HCT116 (cell line): ENCODE measurements at regions not wholly inside any gene's neighbourhood (a gene's known extent, or its start where the extent isn't known, plus 50 kb on each side); places are given as distances from the start of the nearest gene placed in this dataset.

Experiments used
- ATAC-seq: fragments of 200-7000 bp; cut with Tn5 transposase; 2 replicates; pipeline ENCODE4 v1.9.1; 2020; ENCODE audit warnings: mild to moderate bottlenecking, moderate library complexity
- BruUV-seq: library from RNA; stranded (reverse); fragments of 400-500 nt; replicated peaks from 2 replicates; lab custom pipeline; 2021; lab: Mats Ljungman, UMichigan
- CTCF ChIA-PET: fragments of 300-600 bp; sonication (Branson Sonifier 250); formaldehyde crosslinking; loops from one replicate; lab custom pipeline; 2021; ENCODE audit warnings: antibody characterized with exemption; lab: Charles Lee
- POLR2A ChIA-PET: fragments of 300-600, 350-600 bp; sonication (Branson Sonifier 250); formaldehyde crosslinking; loops from one replicate; lab custom pipeline; 2021; ENCODE audit warnings: antibody characterized with exemption; lab: Charles Lee
- RAD21 ChIA-PET, 2 experiments: fragments of 300-600 bp; sonication (Branson Sonifier 250); formaldehyde crosslinking; loops; one replicate each; lab custom pipeline; 2023; ENCODE audit warnings: low total read pairs in 2 of 2; ENCODE audit not compliant: uncharacterized antibody in 2 of 2, unreplicated experiment in 2 of 2, low non-redundant PET in 1 of 2; lab: Charles Lee
- DNase-seq: peaks from one replicate; pipeline ENCODE4 v3.0.0-alpha.2; 2010; ENCODE audit warnings: low read depth, low spot score
- H2AFZ ChIP-seq: fragments of 200-600 bp; shearing (Covaris generic), sonication (generic); 2 replicates; pipeline ENCODE4 v1.6.1; 2017; ENCODE audit warnings: low read depth, mixed run types, mixed read lengths, antibody characterized with exemption, low read length; ENCODE audit not compliant: poor library complexity, severe bottlenecking
- H3K27ac ChIP-seq: 2 replicates; pipeline ENCODE4 v1.5.1; 2012; ENCODE audit warnings: low read depth, low read length
- H3K27me3 ChIP-seq: fragments of 200-600 bp; sonication (generic); 2 replicates; pipeline ENCODE4 v1.6.1; 2016; ENCODE audit warnings: mixed run types, low read length, mixed read lengths; ENCODE audit not compliant: insufficient read depth
- H3K36me3 ChIP-seq, 2 experiments: fragments of 200-500 bp in 1 of 2; fragments of 200-600 bp in 1 of 2; sonication (Bioruptor generic) in 1 of 2; sonication (generic) in 1 of 2; 2 replicates each; pipeline versions ENCODE4 v1.5.1 to v1.6.1; 2014 to 2016; ENCODE audit warnings: low read length in 2 of 2, inconsistent platforms in 1 of 2, mixed read lengths in 1 of 2, mixed run types in 1 of 2; ENCODE audit not compliant: insufficient read depth in 2 of 2, control insufficient read depth in 1 of 2
- H3K4me1 ChIP-seq, 2 experiments: fragments of 200-600 bp in 1 of 2; sonication (generic) in 1 of 2; 2 replicates each; pipeline versions ENCODE4 v1.5.1 to v1.6.1; 2012 to 2017; ENCODE audit warnings: low read length in 2 of 2, inconsistent platforms in 1 of 2, mild to moderate bottlenecking in 1 of 2, mixed read lengths in 1 of 2, mixed run types in 1 of 2, moderate library complexity in 1 of 2; ENCODE audit not compliant: insufficient read depth in 2 of 2, control insufficient read depth in 1 of 2
- H3K4me2 ChIP-seq: fragments of 200-600 bp; sonication (generic); 2 replicates; pipeline ENCODE4 v1.6.1; 2017; ENCODE audit warnings: mixed run types, low read length, mixed read lengths
- H3K4me3 ChIP-seq, 2 experiments: fragments of 200-600 bp in 1 of 2; sonication (generic) in 1 of 2; replicated peaks in 1 of 2; 2 replicates each; pipeline ENCODE4 v1.5.1; 2011 to 2016; ENCODE audit warnings: low read length in 2 of 2, control low read depth in 1 of 2, low read depth in 1 of 2, mild to moderate bottlenecking in 1 of 2, mixed read lengths in 1 of 2, mixed run types in 1 of 2
- H3K79me2 ChIP-seq: fragments of 200-600 bp; sonication (generic); 2 replicates; pipeline ENCODE4 v1.6.1; 2017; ENCODE audit warnings: mild to moderate bottlenecking, mixed run types, low read length, moderate library complexity, mixed read lengths; ENCODE audit not compliant: insufficient read depth
- H3K9ac ChIP-seq: fragments of 200-600 bp; sonication (generic); 2 replicates; pipeline ENCODE4 v1.6.1; 2016; ENCODE audit warnings: low read length, mixed read lengths
- H3K9me2 ChIP-seq: fragments of 200-600 bp; sonication (generic), shearing (Covaris generic); 2 replicates; pipeline ENCODE4 v1.6.1; 2017; ENCODE audit warnings: mixed run types, mild to moderate bottlenecking, moderate library complexity; ENCODE audit not compliant: insufficient read depth
- H3K9me3 ChIP-seq, 2 experiments: fragments of 200-500 bp in 1 of 2; fragments of 200-600 bp in 1 of 2; sonication (Bioruptor generic) in 1 of 2; sonication (generic) in 1 of 2; 2 replicates each; pipeline ENCODE4 v1.6.1; 2014 to 2017; ENCODE audit warnings: low read length in 2 of 2, mixed read lengths in 2 of 2, inconsistent platforms in 1 of 2, low read depth in 1 of 2, mild to moderate bottlenecking in 1 of 2, mixed run types in 1 of 2, moderate library complexity in 1 of 2; ENCODE audit not compliant: control insufficient read depth in 1 of 2, insufficient read depth in 1 of 2
- H4K20me1 ChIP-seq: fragments of 200-600 bp; sonication (generic), shearing (Covaris generic); 2 replicates; pipeline ENCODE4 v1.6.1; 2017; ENCODE audit warnings: mixed run types, mild to moderate bottlenecking, moderate library complexity; ENCODE audit not compliant: insufficient read depth
- ATF3 ChIP-seq: IDR thresholded peaks from 2 replicates; pipeline ENCODE4 v1.6.1; 2012
- CEBPB ChIP-seq: IDR thresholded peaks from 2 replicates; pipeline ENCODE4 v1.6.1; 2012; ENCODE audit warnings: low read depth
- CTCF ChIP-seq, 3 experiments: fragments of 200-600 bp in 1 of 3; sonication (generic) in 1 of 3; IDR thresholded peaks in 2 of 3; conservative IDR thresholded peaks in 1 of 3; 2 replicates each; pipeline ENCODE4 v1.5.1; 2012 to 2017; ENCODE audit warnings: low read depth in 2 of 3, low read length in 2 of 3, antibody characterized with exemption in 1 of 3, borderline replicate concordance in 1 of 3, control low read depth in 1 of 3, mild to moderate bottlenecking in 1 of 3, mixed read lengths in 1 of 3, mixed run types in 1 of 3, moderate library complexity in 1 of 3; ENCODE audit not compliant: insufficient read depth in 1 of 3
- EGR1 ChIP-seq: IDR thresholded peaks from 2 replicates; pipeline ENCODE4 v1.6.1; 2012; ENCODE audit warnings: low read depth
- ELF1 ChIP-seq: IDR thresholded peaks from 2 replicates; pipeline ENCODE4 v1.6.1; 2012; ENCODE audit warnings: low read depth, borderline replicate concordance
- EZH2 ChIP-seq: fragments of 200-600 bp; sonication (generic); IDR thresholded peaks from 2 replicates; pipeline ENCODE4 v1.6.1; 2017; ENCODE audit warnings: antibody characterized with exemption, mixed run types
- EZH2phosphoT487 ChIP-seq: fragments of 200-600 bp; IDR thresholded peaks from 2 replicates; pipeline ENCODE4 v1.6.1; 2018; ENCODE audit warnings: antibody characterized with exemption, borderline replicate concordance
- FOSL1 ChIP-seq: IDR thresholded peaks from 2 replicates; pipeline ENCODE4 v1.6.1; 2012; ENCODE audit warnings: low read depth
- JUND ChIP-seq: IDR thresholded peaks from 2 replicates; pipeline ENCODE4 v1.6.1; 2012
- MAX ChIP-seq: IDR thresholded peaks from 2 replicates; pipeline ENCODE4 v1.6.1; 2012
- POLR2A ChIP-seq: IDR thresholded peaks from 2 replicates; pipeline ENCODE4 v1.7.0; 2011; ENCODE audit warnings: borderline replicate concordance; ENCODE audit not compliant: insufficient read depth, insufficient read length; ENCODE audit errors: extremely low read depth
- POLR2AphosphoS5 ChIP-seq: IDR thresholded peaks from 2 replicates; pipeline ENCODE4 v1.6.1; 2011; ENCODE audit warnings: mild to moderate bottlenecking, low read depth, low read length, moderate library complexity
- SP1 ChIP-seq: IDR thresholded peaks from 2 replicates; pipeline ENCODE4 v1.6.1; 2012; ENCODE audit warnings: low read depth
- SRF ChIP-seq: IDR thresholded peaks from 2 replicates; pipeline ENCODE4 v1.6.1; 2012; ENCODE audit warnings: low read depth
- TCF7L2 ChIP-seq: IDR thresholded peaks from 2 replicates; pipeline ENCODE4 v1.7.0; 2011; ENCODE audit warnings: borderline replicate concordance, inconsistent platforms; ENCODE audit not compliant: insufficient read depth, insufficient read length; ENCODE audit errors: extremely low read depth
- YY1 ChIP-seq: IDR thresholded peaks from 2 replicates; pipeline ENCODE4 v1.6.1; 2011; ENCODE audit warnings: low read length, low read depth, moderate library complexity, mild to moderate bottlenecking; ENCODE audit not compliant: insufficient replicate concordance; ENCODE audit errors: extremely low read depth
- ZBTB33 ChIP-seq: IDR thresholded peaks from 2 replicates; pipeline ENCODE4 v1.6.1; 2011; ENCODE audit warnings: mild to moderate bottlenecking, low read length, moderate library complexity; ENCODE audit not compliant: insufficient replicate concordance; ENCODE audit errors: extremely low read depth
- ZNF274 ChIP-seq: fragments of 200-500 bp; sonication (Bioruptor generic); IDR thresholded peaks from 2 replicates; pipeline ENCODE4 v1.6.1; 2014; ENCODE audit warnings: mild to moderate bottlenecking, low read depth, low read length, inconsistent platforms
- intact Hi-C: fragments of 100-400 bp; cut with micrococcal nuclease; formaldehyde crosslinking; loops from 2 replicates; pipeline ENCODE4 v1.10.0; 2022

GRCh38 chr12:67096533-67097318 lies 172.4 kb upstream of the CAND1 start:
- no peaks in the 10 kb centered on the region for H3K79me2 ChIP-seq
- H3K4me2 ChIP-seq = no peak overlapping the region
- no peak overlapping the region for H3K9ac ChIP-seq
- H3K9me3 ChIP-seq = no peaks in the 10 kb centered on the region
- H3K36me3 ChIP-seq = no peaks in the 10 kb centered on the region
- ATAC-seq (no peak), DNase-seq (no peak)
- H3K4me1 ChIP-seq = no peaks in the 10 kb centered on the region
- no peak overlapping the region for H2AFZ ChIP-seq
- intact Hi-C loops = no loop called here
- ChIA-PET CTCF (no interaction called here), POLR2A (no interaction called here), RAD21 (no interaction called here)
- no peaks in the 10 kb centered on the region for H4K20me1 ChIP-seq
- H3K9me2 ChIP-seq = no peaks in the 10 kb centered on the region
- no peak overlapping the region for H3K27ac ChIP-seq
- peaks cover 41% of the 10 kb centered on the region for H3K27me3 ChIP-seq
- no peak overlapping the region for H3K4me3 ChIP-seq
- no peak for TF ChIP-seq MAX
- no peak for TF ChIP-seq FOSL1
- TF ChIP-seq EGR1 = no peak
- TF ChIP-seq SRF = no peak
- TF ChIP-seq ATF3 = no peak
- no peak for TF ChIP-seq EZH2
- no peak for TF ChIP-seq TCF7L2
- no peak for TF ChIP-seq SP1
- TF ChIP-seq YY1 = no peak
- no peak for TF ChIP-seq POLR2AphosphoS5
- TF ChIP-seq EZH2phosphoT487 = no peak
- no peak for TF ChIP-seq CTCF (IDR thresholded peaks at IDR 0.05 in 2 of 3, conservative IDR thresholded peaks at IDR 0.05 in 1 of 3; ENCODE audit: borderline replicate concordance in 1 of 3, insufficient read depth in 1 of 3, low read depth in 2 of 3, low read length in 2 of 3)
- TF ChIP-seq ELF1 = no peak
- TF ChIP-seq ZNF274 = no peak
- TF ChIP-seq ZBTB33 = no peak
- TF ChIP-seq JUND = no peak
- no peak for TF ChIP-seq POLR2A
- no peak for TF ChIP-seq CEBPB
- BruUV-seq = no TSS peak
